ENCODE measurements at regions not wholly inside any gene's neighbourhood (a gene's known extent, or its start where the extent isn't known, plus 50 kb on each side); places are given as distances from the start of the nearest gene placed in this dataset.

DNA sequence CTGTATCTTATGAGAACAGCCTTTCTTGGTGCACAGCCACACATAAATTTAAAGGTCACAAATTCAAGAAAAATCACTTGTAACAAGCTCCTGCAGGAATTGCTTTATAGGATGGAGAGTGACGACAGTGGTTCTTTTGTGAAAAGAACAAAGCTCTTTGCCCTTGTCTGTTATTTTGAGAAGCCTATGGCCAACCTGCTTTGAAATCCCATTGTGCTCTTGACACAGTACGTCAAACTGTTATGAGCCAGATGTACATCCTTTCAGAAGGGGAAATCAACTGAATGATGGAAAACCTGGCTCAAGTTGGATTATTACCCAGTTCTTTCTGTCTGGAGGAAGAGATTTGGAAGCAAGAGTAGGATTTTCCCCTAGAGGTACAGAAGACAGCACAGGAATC is 1454.2 kb downstream of the ARAP2 start:
- TF ChIP-seq, protein P1, sequence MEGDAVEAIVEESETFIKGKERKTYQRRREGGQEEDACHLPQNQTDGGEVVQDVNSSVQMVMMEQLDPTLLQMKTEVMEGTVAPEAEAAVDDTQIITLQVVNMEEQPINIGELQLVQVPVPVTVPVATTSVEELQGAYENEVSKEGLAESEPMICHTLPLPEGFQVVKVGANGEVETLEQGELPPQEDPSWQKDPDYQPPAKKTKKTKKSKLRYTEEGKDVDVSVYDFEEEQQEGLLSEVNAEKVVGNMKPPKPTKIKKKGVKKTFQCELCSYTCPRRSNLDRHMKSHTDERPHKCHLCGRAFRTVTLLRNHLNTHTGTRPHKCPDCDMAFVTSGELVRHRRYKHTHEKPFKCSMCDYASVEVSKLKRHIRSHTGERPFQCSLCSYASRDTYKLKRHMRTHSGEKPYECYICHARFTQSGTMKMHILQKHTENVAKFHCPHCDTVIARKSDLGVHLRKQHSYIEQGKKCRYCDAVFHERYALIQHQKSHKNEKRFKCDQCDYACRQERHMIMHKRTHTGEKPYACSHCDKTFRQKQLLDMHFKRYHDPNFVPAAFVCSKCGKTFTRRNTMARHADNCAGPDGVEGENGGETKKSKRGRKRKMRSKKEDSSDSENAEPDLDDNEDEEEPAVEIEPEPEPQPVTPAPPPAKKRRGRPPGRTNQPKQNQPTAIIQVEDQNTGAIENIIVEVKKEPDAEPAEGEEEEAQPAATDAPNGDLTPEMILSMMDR (conservative IDR thresholded peaks at IDR 0.05; ENCODE audit: low read depth, low read length), result no peak
- TF ChIP-seq EZH2 (IDR thresholded peaks at IDR 0.05; ENCODE audit: borderline replicate concordance, low read depth, low read length, poor library complexity, severe bottlenecking), result no peak
